Gastrocnemius medialis (tissue), 4 donors: ENCODE measurements at regions not wholly inside any gene's neighbourhood (a gene's known extent, or its start where the extent isn't known, plus 50 kb on each side); places are given as distances from the start of the nearest gene placed in this dataset.

ENCODE experiments used
- ATAC-seq, 2 donors: fragments of 150-250 bp; one replicate each; pipeline ENCODE4 v1.9.1; 2016
- DNase-seq, 2 donors: peaks; one replicate each; pipeline ENCODE4 v3.0.0-alpha.2; 2019
- H3K27ac ChIP-seq, 4 donors: fragments of 200-600 bp; sonication (generic); 1 replicate in 1 of 4; 2 replicates in 3 of 4; pipeline ENCODE4 v1.5.1; 2016 to 2018; ENCODE audit warnings: mild to moderate bottlenecking in 2 of 4, moderate library complexity in 1 of 4
- H3K27me3 ChIP-seq, 3 donors: fragments of 200-600 bp; sonication (generic) in 2 of 3; 1 replicate in 1 of 3; 2 replicates in 2 of 3; pipeline versions ENCODE4 v1.5.1 to v1.6.0; 2016 to 2019; ENCODE audit warnings: mild to moderate bottlenecking in 1 of 3, moderate library complexity in 1 of 3
- H3K36me3 ChIP-seq, 2 donors: fragments of 200-600 bp; sonication (generic) in 1 of 2; one replicate each; pipeline ENCODE4 v1.5.1; 2017 to 2018
- H3K4me1 ChIP-seq, 2 donors: fragments of 200-600 bp; sonication (generic) in 1 of 2; one replicate each; pipeline ENCODE4 v1.5.1; 2016 to 2017; ENCODE audit warnings: mild to moderate bottlenecking in 2 of 2
- H3K4me3 ChIP-seq, 4 donors: fragments of 200-600 bp; sonication (generic) in 3 of 4; 1 replicate in 1 of 4; 2 replicates in 3 of 4; pipeline ENCODE4 v1.5.1; 2016 to 2019; ENCODE audit warnings: mild to moderate bottlenecking in 2 of 4
- H3K9me3 ChIP-seq, 3 donors: fragments of 200-600 bp; sonication (generic) in 2 of 3; 1 replicate in 1 of 3; 2 replicates in 2 of 3; pipeline ENCODE4 v1.5.1; 2016 to 2019
- CTCF ChIP-seq, 5 experiments: fragments of 450-650 bp in 3 of 5; fragments of 200-600 bp in 2 of 5; sonication (generic) in 2 of 5; IDR thresholded peaks in 4 of 5; conservative IDR thresholded peaks in 1 of 5; 1 replicate in 4 of 5; 2 replicates in 1 of 5; pipeline ENCODE4 v1.5.1; 2016 to 2019; ENCODE audit warnings: antibody characterized with exemption in 5 of 5, mild to moderate bottlenecking in 3 of 5, moderate library complexity in 3 of 5
- POLR2A ChIP-seq, 2 donors: fragments of 450-650 bp; IDR thresholded peaks; one replicate each; pipeline ENCODE4 v1.6.1; 2017; ENCODE audit warnings: antibody characterized with exemption in 2 of 2, mild to moderate bottlenecking in 2 of 2, moderate library complexity in 2 of 2
- in situ Hi-C, 4 donors: fragments of 200-750 bp; cut with MboI; loops; one replicate each; pipeline versions ENCODE4 v1.15.0 to v1.8.0; 2017; ENCODE audit warnings: low sequenced_read_pairs in 4 of 4
- intact Hi-C: fragments of 100-400 bp; cut with DNase I; formaldehyde crosslinking; loops from one replicate; pipeline ENCODE4 v1.15.1; 2023; ENCODE audit warnings: low total_unique reads

DNA sequence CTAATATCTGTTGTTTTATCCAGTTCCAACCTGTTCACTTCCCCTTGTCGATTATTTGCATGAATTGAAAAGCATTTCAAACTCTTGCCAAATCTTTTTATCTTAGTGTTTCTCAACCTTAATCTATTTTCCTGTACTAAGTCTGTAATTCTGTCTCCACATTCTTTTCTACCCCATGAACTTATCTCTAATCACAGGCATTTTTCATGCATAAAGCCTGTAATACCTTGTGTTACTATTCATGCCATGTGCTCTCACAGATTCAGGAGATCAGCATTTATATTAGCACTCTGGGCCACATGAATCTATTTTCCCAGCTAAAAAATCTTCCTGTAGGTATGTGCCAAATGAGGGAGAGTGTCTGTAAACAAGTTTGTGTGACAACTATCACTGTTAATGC lies 1360.9 kb downstream of the STIM2 start:
- no peak overlapping the region for H3K27ac ChIP-seq
- H3K9me3 ChIP-seq, result no peaks in the 10 kb centered on the region
- ATAC-seq, result no peak
- no peaks in the 10 kb centered on the region for H3K36me3 ChIP-seq
- no peak for DNase-seq
- in situ Hi-C loops, result no loop called here
- H3K4me1 ChIP-seq, result no peaks in the 10 kb centered on the region
- TF ChIP-seq POLR2A (IDR thresholded peaks at IDR 0.05) (no peak), CTCF (IDR thresholded peaks at IDR 0.05 in 4 of 5, conservative IDR thresholded peaks at IDR 0.05 in 1 of 5) (no peak)
- intact Hi-C loops, result no loop called here
- H3K4me3 ChIP-seq, result no peak overlapping the region
- H3K27me3 ChIP-seq, result no peaks in the 10 kb centered on the region

- H3K27me3 ChIP-seq, result no peaks in the 10 kb centered on the region
- intact Hi-C loops, result no loop called here
- H3K27ac ChIP-seq, result no peak overlapping the region
- H3K4me1 ChIP-seq, result no peaks in the 10 kb centered on the region
- no peak for ATAC-seq
- DNase-seq, result no peak
- no peak overlapping the region for H3K4me3 ChIP-seq
- in situ Hi-C loops, result no loop called here
- TF ChIP-seq CTCF (IDR thresholded peaks at IDR 0.05 in 4 of 5, conservative IDR thresholded peaks at IDR 0.05 in 1 of 5) (no peak), POLR2A (IDR thresholded peaks at IDR 0.05) (no peak)
- H3K9me3 ChIP-seq, result no peaks in the 10 kb centered on the region
- no peaks in the 10 kb centered on the region for H3K36me3 ChIP-seq
Observed at GRCh38 chr4:28225050-28225449, 1364.4 kb downstream of the STIM2 start.

GRCh38 chr4:28225689-28226353 lies 1365.2 kb downstream of the STIM2 start:
- H3K4me1 ChIP-seq, result no peaks in the 10 kb centered on the region
- H3K4me3 ChIP-seq, result no peak overlapping the region
- TF ChIP-seq CTCF (IDR thresholded peaks at IDR 0.05 in 4 of 5, conservative IDR thresholded peaks at IDR 0.05 in 1 of 5), result no peak
- TF ChIP-seq POLR2A (IDR thresholded peaks at IDR 0.05), result no peak
- H3K36me3 ChIP-seq, result no peaks in the 10 kb centered on the region
- DNase-seq, result no peak
- H3K9me3 ChIP-seq, result no peaks in the 10 kb centered on the region
- H3K27me3 ChIP-seq, result no peaks in the 10 kb centered on the region
- intact Hi-C loops (no loop called here), in situ Hi-C loops (no loop called here)
- no peak for ATAC-seq
- H3K27ac ChIP-seq, result no peak overlapping the region

- ATAC-seq (no peak), DNase-seq (no peak)
- in situ Hi-C loops, result no loop called here
- no peaks in the 10 kb centered on the region for H3K4me1 ChIP-seq
- H3K27me3 ChIP-seq, result no peaks in the 10 kb centered on the region
- no peaks in the 10 kb centered on the region for H3K36me3 ChIP-seq
- no peaks in the 10 kb centered on the region for H3K9me3 ChIP-seq
- intact Hi-C loops, result no loop called here
- no peak for TF ChIP-seq CTCF (IDR thresholded peaks at IDR 0.05 in 4 of 5, conservative IDR thresholded peaks at IDR 0.05 in 1 of 5)
- no peak for TF ChIP-seq POLR2A (IDR thresholded peaks at IDR 0.05)
- no peak overlapping the region for H3K4me3 ChIP-seq
- H3K27ac ChIP-seq, result no peak overlapping the region
Observed at GRCh38 chr4:28226962-28227361, 1366.3 kb downstream of the STIM2 start.

- Histone ChIP-seq H3K36me3 (no peaks in the 10 kb centered on the region), H3K9me3 (no peaks in the 10 kb centered on the region), H3K4me1 (no peaks in the 10 kb centered on the region), H3K27ac (no peak overlapping the region), H3K27me3 (no peaks in the 10 kb centered on the region), H3K4me3 (no peak overlapping the region)
- TF ChIP-seq CTCF (IDR thresholded peaks at IDR 0.05 in 4 of 5, conservative IDR thresholded peaks at IDR 0.05 in 1 of 5), result no peak
- TF ChIP-seq POLR2A (IDR thresholded peaks at IDR 0.05), result no peak
- intact Hi-C loops, result no loop called here
- ATAC-seq, result no peak
- DNase-seq, result no peak
- in situ Hi-C loops, result no loop called here
Observed at GRCh38 chr4:28227764-28228163, 1367.1 kb downstream of the STIM2 start.
